H1 (cell line): ENCODE measurements at regions not wholly inside any gene's neighbourhood (a gene's known extent, or its start where the extent isn't known, plus 50 kb on each side); places are given as distances from the start of the nearest gene placed in this dataset.

Experiments used
- CTCF ChIA-PET: fragments of 300-600 bp; sonication (Branson Sonifier 250); formaldehyde crosslinking; loops from one replicate; lab custom pipeline; 2021; ENCODE audit not compliant: partially characterized antibody; lab: Charles Lee
- POLR2A ChIA-PET: fragments of 300-600 bp; sonication (Branson Sonifier 250); formaldehyde crosslinking; loops from one replicate; lab custom pipeline; 2021; ENCODE audit warnings: inconsistent platforms; ENCODE audit not compliant: partially characterized antibody; lab: Charles Lee
- DNase-seq, 2 experiments: peaks; one replicate each; pipeline versions ENCODE4 v3.0.0 to v3.0.0-alpha.2; 2010 to 2022; ENCODE audit warnings: low spot score in 2 of 2, low read depth in 1 of 2, mixed read lengths in 1 of 2
- FAIRE-seq: peaks from 2 replicates; lab custom pipeline; 2011; peaks lifted over from hg19 to GRCh38; lab: Jason Lieb, UNC
- H2AFZ ChIP-seq: 2 replicates; pipeline ENCODE4 v1.8.1; 2012; ENCODE audit warnings: low read length, inconsistent platforms
- H2AK5ac ChIP-seq: 2 replicates; pipeline ENCODE4 v1.6.1; 2013; ENCODE audit warnings: low read depth, low read length
- H2BK120ac ChIP-seq: replicated peaks from 2 replicates; pipeline ENCODE3; 2013; ENCODE audit warnings: low read depth, low read length, inconsistent platforms
- H2BK12ac ChIP-seq: 2 replicates; pipeline ENCODE4 v1.6.1; 2013; ENCODE audit warnings: low read depth, low read length
- H2BK15ac ChIP-seq: 2 replicates; pipeline ENCODE4 v1.6.1; 2013; ENCODE audit warnings: low read length
- H2BK20ac ChIP-seq: 2 replicates; pipeline ENCODE4 v1.6.1; 2013; ENCODE audit warnings: low read length
- H2BK5ac ChIP-seq: 2 replicates; pipeline ENCODE4 v1.6.1; 2013; ENCODE audit warnings: low read depth, low read length
- H3K14ac ChIP-seq: 2 replicates; pipeline ENCODE4 v1.6.1; 2013; ENCODE audit warnings: inconsistent platforms; ENCODE audit not compliant: insufficient read length
- H3K18ac ChIP-seq: 2 replicates; pipeline ENCODE4 v1.6.1; 2013; ENCODE audit warnings: low read length; ENCODE audit errors: extremely low read depth
- H3K23ac ChIP-seq: 2 replicates; pipeline ENCODE4 v1.6.1; 2013; ENCODE audit warnings: inconsistent platforms; ENCODE audit not compliant: insufficient read length
- H3K23me2 ChIP-seq: 2 replicates; pipeline ENCODE4 v1.6.1; 2013; ENCODE audit warnings: low read depth, low read length
- H3K27ac ChIP-seq: 2 replicates; pipeline ENCODE4 v1.6.1; 2011; ENCODE audit warnings: low read depth, low read length, inconsistent platforms
- H3K27me3 ChIP-seq, 4 experiments: replicated peaks in 1 of 4; 1 replicate in 1 of 4; 2 replicates in 3 of 4; pipeline versions ENCODE4 v1.6.1 to v1.8.1; 2011 to 2013; ENCODE audit warnings: low read length in 3 of 4, mild to moderate bottlenecking in 3 of 4, inconsistent platforms in 2 of 4, mixed read lengths in 2 of 4, moderate library complexity in 1 of 4; ENCODE audit not compliant: control insufficient read depth in 3 of 4, insufficient read depth in 3 of 4; ENCODE audit errors: extremely low read depth in 1 of 4
- H3K36me3 ChIP-seq, 4 experiments: 2 replicates each; pipeline versions ENCODE4 v1.6.1 to v1.8.1; 2011 to 2013; ENCODE audit warnings: mild to moderate bottlenecking in 4 of 4, low read length in 3 of 4, moderate library complexity in 2 of 4, control low read depth in 1 of 4, inconsistent platforms in 1 of 4; ENCODE audit not compliant: insufficient read depth in 4 of 4, control insufficient read depth in 2 of 4
- H3K4ac ChIP-seq: replicated peaks from 2 replicates; pipeline ENCODE3; 2013; ENCODE audit warnings: low read length, low read depth, mixed read lengths, inconsistent platforms; ENCODE audit not compliant: insufficient read length
- H3K4me1 ChIP-seq, 4 experiments: replicated peaks in 1 of 4; 1 replicate in 1 of 4; 2 replicates in 3 of 4; pipeline versions ENCODE4 v1.6.1 to v1.8.1; 2011 to 2013; ENCODE audit warnings: low read length in 3 of 4, inconsistent platforms in 2 of 4, mixed read lengths in 1 of 4; ENCODE audit not compliant: insufficient read depth in 4 of 4, control insufficient read depth in 3 of 4
- H3K4me2 ChIP-seq, 2 experiments: 2 replicates each; pipeline versions ENCODE4 v1.6.1 to v1.8.1; 2011 to 2013; ENCODE audit warnings: low read depth in 2 of 2, low read length in 2 of 2, control low read depth in 1 of 2, inconsistent platforms in 1 of 2, mild to moderate bottlenecking in 1 of 2; ENCODE audit not compliant: insufficient read depth in 1 of 2
- H3K4me3 ChIP-seq, 4 experiments: fragments of 200-600, 300-600 bp in 1 of 4; sonication (generic), shearing (Covaris generic), sonication (Bioruptor Twin) in 1 of 4; 2 replicates each; pipeline versions ENCODE4 v1.5.1 to v1.8.1; 2011 to 2016; ENCODE audit warnings: low read length in 4 of 4, low read depth in 3 of 4, control low read depth in 2 of 4, inconsistent platforms in 2 of 4, mild to moderate bottlenecking in 2 of 4, mixed read lengths in 1 of 4, moderate library complexity in 1 of 4; ENCODE audit not compliant: insufficient read depth in 2 of 4; ENCODE audit errors: extremely low read depth in 1 of 4
- H3K56ac ChIP-seq: replicated peaks from 2 replicates; pipeline ENCODE3; 2013; ENCODE audit warnings: low read depth, mild to moderate bottlenecking, mixed read lengths, low read length, inconsistent platforms; ENCODE audit not compliant: insufficient read length
- H3K79me1 ChIP-seq: 2 replicates; pipeline ENCODE4 v1.6.1; 2013; ENCODE audit warnings: low read depth, low read length, control low read depth
- H3K79me2 ChIP-seq, 2 experiments: 2 replicates each; pipeline versions ENCODE4 v1.6.1 to v1.8.1; 2012 to 2013; ENCODE audit warnings: low read length in 2 of 2, mild to moderate bottlenecking in 2 of 2, inconsistent platforms in 1 of 2; ENCODE audit not compliant: insufficient read depth in 2 of 2, control insufficient read depth in 1 of 2
- H3K9ac ChIP-seq, 4 experiments: replicated peaks in 1 of 4; 1 replicate in 1 of 4; 2 replicates in 3 of 4; pipeline versions ENCODE4 v1.6.1 to v1.8.1; 2011 to 2013; ENCODE audit warnings: low read depth in 3 of 4, low read length in 3 of 4, control low read depth in 2 of 4, mild to moderate bottlenecking in 2 of 4, moderate library complexity in 2 of 4, inconsistent platforms in 1 of 4; ENCODE audit errors: extremely low read depth in 1 of 4
- H3K9me3 ChIP-seq, 2 experiments: 2 replicates each; pipeline versions ENCODE4 v1.6.1 to v1.8.1; 2012 to 2013; ENCODE audit warnings: mild to moderate bottlenecking in 2 of 2, moderate library complexity in 2 of 2, control low read depth in 1 of 2, inconsistent platforms in 1 of 2, low read depth in 1 of 2, low read length in 1 of 2, mixed read lengths in 1 of 2; ENCODE audit not compliant: insufficient read depth in 2 of 2
- H4K20me1 ChIP-seq, 2 experiments: replicated peaks in 1 of 2; 2 replicates each; pipeline versions ENCODE3 to v1.8.1; 2011 to 2013; ENCODE audit warnings: inconsistent platforms in 2 of 2, low read length in 2 of 2, mild to moderate bottlenecking in 1 of 2; ENCODE audit not compliant: insufficient read depth in 2 of 2, control insufficient read depth in 1 of 2
- H4K5ac ChIP-seq: 2 replicates; pipeline ENCODE4 v1.6.1; 2013; ENCODE audit warnings: low read length, low read depth, mixed read lengths, inconsistent platforms; ENCODE audit not compliant: insufficient read length
- H4K8ac ChIP-seq: 2 replicates; pipeline ENCODE4 v1.8.0; 2013; ENCODE audit warnings: mild to moderate bottlenecking, moderate library complexity, low read length, inconsistent platforms; ENCODE audit not compliant: insufficient read depth; ENCODE audit errors: extremely low read depth
- H4K91ac ChIP-seq: replicated peaks from 2 replicates; pipeline ENCODE3; 2013; ENCODE audit warnings: low read length, mixed read lengths, inconsistent platforms; ENCODE audit not compliant: insufficient read length
- CBX8 ChIP-seq: fragments of 300-800, 300-1000 bp; sonication (generic); IDR thresholded peaks from 2 replicates; pipeline ENCODE4 v1.7.1; 2016; ENCODE audit warnings: low read depth, low read length, borderline replicate concordance
- CHD1 ChIP-seq: IDR thresholded peaks from 2 replicates; pipeline ENCODE4 v1.6.1; 2012; ENCODE audit warnings: low read depth, low read length, improper control_type of control experiment
- KDM5A ChIP-seq: fragments of 200-600 bp; IDR thresholded peaks from 2 replicates; pipeline ENCODE4 v1.7.1; 2012; ENCODE audit warnings: mild to moderate bottlenecking, low read length, inconsistent platforms, mixed read lengths
- NANOG ChIP-seq: IDR thresholded peaks from 2 replicates; pipeline ENCODE4 v1.6.1; 2011; ENCODE audit warnings: low read length, low read depth, mild to moderate bottlenecking, inconsistent platforms; ENCODE audit not compliant: insufficient read depth, poor library complexity, severe bottlenecking
- PHF8 ChIP-seq: fragments of 200-600 bp; sonication (generic); conservative IDR thresholded peaks from 2 replicates; pipeline ENCODE4 v1.7.1; 2012; ENCODE audit warnings: low read depth, mild to moderate bottlenecking, inconsistent platforms, low read length, moderate library complexity
- POLR2A ChIP-seq, 2 experiments: IDR thresholded peaks; 1 replicate in 1 of 2; 2 replicates in 1 of 2; pipeline ENCODE4 v1.6.1; 2011; ENCODE audit warnings: low read depth in 2 of 2, low read length in 2 of 2, mild to moderate bottlenecking in 2 of 2; ENCODE audit errors: control extremely low read depth in 1 of 2
- POU5F1 ChIP-seq: IDR thresholded peaks from 2 replicates; pipeline ENCODE4 v1.6.1; 2011; ENCODE audit warnings: low read depth, mild to moderate bottlenecking, low read length, moderate library complexity

DNA sequence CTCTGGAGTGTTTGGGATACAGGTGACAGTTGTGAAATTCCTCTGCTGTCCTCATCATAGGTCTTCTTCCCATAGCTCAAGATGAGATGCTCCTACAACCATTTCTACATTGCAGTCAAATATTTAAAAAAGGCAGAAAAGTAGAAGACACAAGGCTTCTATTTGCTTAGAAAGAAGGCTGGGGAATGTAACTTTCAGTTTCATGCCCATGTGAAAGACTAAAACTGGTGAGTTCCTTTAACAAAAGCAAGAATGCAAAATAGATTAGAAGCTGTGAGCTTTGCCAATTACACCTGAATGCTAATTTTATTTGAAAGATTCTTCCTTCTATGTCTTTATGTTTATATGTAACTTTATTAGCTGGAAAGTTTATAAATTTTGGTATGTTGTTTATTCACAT lies 1682.7 kb downstream of the BRINP3 start:
- no peaks in the 10 kb centered on the region for H3K79me2 ChIP-seq
- no peak overlapping the region for H4K8ac ChIP-seq
- H3K27me3 ChIP-seq: no peaks in the 10 kb centered on the region
- no peaks in the 10 kb centered on the region for H3K23me2 ChIP-seq
- no peak overlapping the region for H2BK20ac ChIP-seq
- no peaks in the 10 kb centered on the region for H4K20me1 ChIP-seq
- 0 out of 2 replicates have a peak overlapping the region, but pooled peaks have one; percentile 46 for H2AFZ ChIP-seq
- H2BK120ac ChIP-seq: no peak overlapping the region
- H3K14ac ChIP-seq: no peak overlapping the region
- H3K18ac ChIP-seq: no peak overlapping the region
- FAIRE-seq (no peak), DNase-seq (no peak)
- no peak overlapping the region for H4K91ac ChIP-seq
- H2BK15ac ChIP-seq: no peak overlapping the region
- no peak overlapping the region for H3K23ac ChIP-seq
- POLR2A ChIA-PET: no interaction called here
- no peak overlapping the region for H4K5ac ChIP-seq
- H3K9me3 ChIP-seq: no peaks in the 10 kb centered on the region
- no peak overlapping the region for H2BK5ac ChIP-seq
- H2BK12ac ChIP-seq: no peak overlapping the region
- H3K79me1 ChIP-seq: no peaks in the 10 kb centered on the region
- H3K36me3 ChIP-seq: no peaks in the 10 kb centered on the region; a peak in 1 of 8 replicates
- H3K27ac ChIP-seq: no peak overlapping the region
- no peak overlapping the region for H3K4me2 ChIP-seq
- no peak overlapping the region for H3K9ac ChIP-seq
- no peaks in the 10 kb centered on the region for H3K4me1 ChIP-seq
- H3K4me3 ChIP-seq: no peak overlapping the region
- H3K4ac ChIP-seq: no peak overlapping the region
- no peak overlapping the region for H3K56ac ChIP-seq
- no peak overlapping the region for H2AK5ac ChIP-seq
- CTCF ChIA-PET: interaction anchor here (1.9 kb wide), 1 partner anchor 13 kb away, joined by 12 read pairs; no protein-coding TSS in a partner anchor
- TF ChIP-seq POU5F1 (no peak), KDM5A (no peak), PHF8 (no peak), POLR2A (IDR thresholded peaks at IDR 0.05; ENCODE audit: control extremely low read depth in 1 of 2, low read depth in 2 of 2, low read length in 2 of 2) (no peak), CBX8 (no peak), NANOG (no peak), CHD1 (no peak)
